Lower leg skin (tissue), 4 donors: ENCODE measurements at regions not wholly inside any gene's neighbourhood (a gene's known extent, or its start where the extent isn't known, plus 50 kb on each side); places are given as distances from the start of the nearest gene placed in this dataset.

Source experiments
- DNase-seq, 2 donors: peaks; one replicate each; pipeline ENCODE4 v3.0.0-alpha.2; 2019; ENCODE audit warnings: low spot score in 2 of 2
- H3K4me3 ChIP-seq: fragments of 200-600 bp; sonication (generic); 2 replicates; pipeline ENCODE4 v1.5.1; 2017; ENCODE audit warnings: mild to moderate bottlenecking, low read depth; ENCODE audit not compliant: poor library complexity, severe bottlenecking
- CTCF ChIP-seq, 3 donors: fragments of 450-650 bp; IDR thresholded peaks; one replicate each; pipeline ENCODE4 v1.5.1; 2016; ENCODE audit warnings: antibody characterized with exemption in 3 of 3, mild to moderate bottlenecking in 3 of 3, moderate library complexity in 2 of 3
- POLR2A ChIP-seq, 2 donors: fragments of 450-650 bp; IDR thresholded peaks; one replicate each; pipeline ENCODE4 v1.6.1; 2016 to 2017; ENCODE audit warnings: antibody characterized with exemption in 2 of 2, mild to moderate bottlenecking in 1 of 2, moderate library complexity in 1 of 2
- WGBS, 2 donors: methylation state at CpG; one replicate each; pipeline ENCODE4 v1.1.5; 2018; 5-methylcytosine and 5-hydroxymethylcytosine counted together
- intact Hi-C: fragments of 100-400 bp; cut with DNase I; formaldehyde crosslinking; loops from one replicate; pipeline ENCODE4 v1.15.0; 2023; ENCODE audit warnings: low total_unique reads

GRCh38 chr14:94977016-94977415, 180.3 kb downstream of the DICER1 start:
- intact Hi-C loops, result no loop called here
- no peak overlapping the region for H3K4me3 ChIP-seq
- WGBS, 2 donors, result 54 to 56% methylated on average over 2 of the region's 2 CpGs
- DNase-seq, result no peak
- TF ChIP-seq POLR2A (IDR thresholded peaks at IDR 0.05) (no peak), CTCF (IDR thresholded peaks at IDR 0.05) (no peak)

DNA sequence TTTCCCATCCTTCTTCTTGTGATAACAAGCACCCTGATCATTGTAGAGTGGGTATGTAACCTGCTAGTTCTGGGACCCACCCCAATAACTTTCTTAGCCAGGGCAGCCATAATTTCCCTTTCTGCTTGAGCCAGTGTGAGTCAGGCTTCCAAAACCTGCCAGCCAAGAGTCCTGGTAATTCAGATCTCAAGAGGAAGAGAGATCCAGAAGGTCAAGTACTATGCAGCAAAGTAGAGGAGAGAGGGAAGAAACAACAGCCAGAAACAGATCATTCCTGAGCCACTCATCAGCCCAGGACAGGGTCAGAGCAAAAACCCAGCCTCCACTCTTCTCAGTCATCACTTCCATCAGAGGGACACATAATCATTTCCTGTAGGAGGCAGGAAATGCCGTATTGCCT, 182.0 kb downstream of the DICER1 start:
- WGBS, 2 donors, result 43 to 64% methylated on average over 1 of the region's 1 CpG
- intact Hi-C loops, result no loop called here
- no peak overlapping the region for H3K4me3 ChIP-seq
- no peak for TF ChIP-seq CTCF (IDR thresholded peaks at IDR 0.05)
- DNase-seq, result no peak

DNA sequence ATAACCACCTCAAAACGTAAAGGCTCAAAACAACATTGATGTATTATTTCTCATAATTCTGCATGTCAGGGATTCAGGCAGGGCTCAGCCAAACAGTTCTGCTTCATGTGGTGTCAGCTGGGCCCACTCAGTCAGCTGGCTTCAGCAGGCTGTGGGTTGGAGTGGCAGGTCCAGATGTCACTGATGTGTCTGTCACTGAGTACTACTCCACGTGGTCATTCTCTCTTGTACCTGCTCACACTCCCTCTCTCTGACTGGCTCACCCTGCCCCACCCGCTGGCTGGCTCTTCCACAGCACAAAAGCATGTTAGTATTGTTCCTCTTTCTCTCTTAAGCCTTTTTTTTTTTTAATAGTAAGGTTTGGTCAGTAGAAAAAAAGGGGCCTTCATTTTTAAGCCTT, 182.4 kb downstream of the DICER1 start:
- no peak for TF ChIP-seq CTCF (IDR thresholded peaks at IDR 0.05)
- no peak for TF ChIP-seq POLR2A (IDR thresholded peaks at IDR 0.05)
- H3K4me3 ChIP-seq, result no peak overlapping the region
- no peak for DNase-seq
- intact Hi-C loops, result no loop called here
- 43% methylated on average over 3 of the region's 3 CpGs for WGBS, 2 donors

GRCh38 chr14:94974422-94974821, 182.9 kb downstream of the DICER1 start:
- intact Hi-C loops, result no loop called here
- 76 to 82% methylated on average over 2 of the region's 2 CpGs for WGBS, 2 donors
- DNase-seq, result no peak
- no peak for TF ChIP-seq POLR2A (IDR thresholded peaks at IDR 0.05)
- no peak for TF ChIP-seq CTCF (IDR thresholded peaks at IDR 0.05)
- no peak overlapping the region for H3K4me3 ChIP-seq

DNA sequence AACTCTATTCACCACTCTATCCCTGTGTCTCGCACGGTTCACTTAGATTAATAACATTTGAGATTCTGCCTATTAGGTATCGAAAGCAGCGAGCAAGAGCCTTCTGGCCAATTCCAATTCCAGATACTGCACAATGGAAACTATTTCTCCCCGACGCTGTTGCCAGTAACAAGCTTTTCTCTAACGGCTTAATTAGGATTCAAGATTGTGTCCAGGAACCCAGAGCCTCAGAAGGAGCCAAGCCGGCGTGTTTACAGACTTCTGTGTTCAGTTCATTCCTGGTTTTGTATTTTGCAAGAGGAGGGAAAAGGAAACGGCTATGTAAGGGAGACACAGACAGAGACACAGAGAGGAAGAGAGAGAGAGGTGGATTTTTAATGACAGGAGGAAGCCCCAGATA, 185.6 kb downstream of the DICER1 start:
- H3K4me3 ChIP-seq, result no peak overlapping the region
- peak in 1 of 2 donors; percentile 49 for DNase-seq
- 20 to 21% methylated on average over 10 of the region's 10 CpGs for WGBS, 2 donors
- intact Hi-C loops, result no loop called here
- TF ChIP-seq CTCF (IDR thresholded peaks at IDR 0.05) (no peak), POLR2A (IDR thresholded peaks at IDR 0.05) (no peak)

GRCh38 chr14:94970941-94971730, 186.2 kb downstream of the DICER1 start:
- peak; percentile 35 to 83 for DNase-seq
- WGBS, 2 donors, result 27 to 35% methylated on average over 2 of the region's 2 CpGs
- no peak for TF ChIP-seq POLR2A (IDR thresholded peaks at IDR 0.05)
- TF ChIP-seq CTCF (IDR thresholded peaks at IDR 0.05), result no peak
- intact Hi-C loops, result no loop called here
- H3K4me3 ChIP-seq, result no peak overlapping the region
